ENCODE measurements at regions not wholly inside any gene's neighbourhood (a gene's known extent, or its start where the extent isn't known, plus 50 kb on each side); places are given as distances from the start of the nearest gene placed in this dataset.

DNA sequence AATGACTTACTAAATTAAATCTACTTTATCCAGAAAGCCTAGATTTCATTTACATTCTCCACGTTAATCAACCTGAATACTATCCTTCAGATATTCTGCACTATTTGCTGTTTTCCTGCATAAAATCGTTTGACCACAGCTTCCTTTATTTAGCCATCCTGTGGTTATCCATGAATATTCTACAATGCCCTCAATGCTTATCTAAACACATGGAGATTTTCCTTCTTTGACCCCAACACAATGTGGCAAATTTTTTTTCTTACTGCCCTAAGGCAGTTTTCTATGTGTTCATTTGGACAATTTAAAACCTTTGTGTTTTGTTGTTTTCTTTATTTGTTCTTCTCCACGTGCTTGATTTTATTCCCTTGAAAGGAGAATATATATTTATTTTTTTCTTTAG lies 495.5 kb upstream of the ROBO1 start:
- TF ChIP-seq, protein P1, sequence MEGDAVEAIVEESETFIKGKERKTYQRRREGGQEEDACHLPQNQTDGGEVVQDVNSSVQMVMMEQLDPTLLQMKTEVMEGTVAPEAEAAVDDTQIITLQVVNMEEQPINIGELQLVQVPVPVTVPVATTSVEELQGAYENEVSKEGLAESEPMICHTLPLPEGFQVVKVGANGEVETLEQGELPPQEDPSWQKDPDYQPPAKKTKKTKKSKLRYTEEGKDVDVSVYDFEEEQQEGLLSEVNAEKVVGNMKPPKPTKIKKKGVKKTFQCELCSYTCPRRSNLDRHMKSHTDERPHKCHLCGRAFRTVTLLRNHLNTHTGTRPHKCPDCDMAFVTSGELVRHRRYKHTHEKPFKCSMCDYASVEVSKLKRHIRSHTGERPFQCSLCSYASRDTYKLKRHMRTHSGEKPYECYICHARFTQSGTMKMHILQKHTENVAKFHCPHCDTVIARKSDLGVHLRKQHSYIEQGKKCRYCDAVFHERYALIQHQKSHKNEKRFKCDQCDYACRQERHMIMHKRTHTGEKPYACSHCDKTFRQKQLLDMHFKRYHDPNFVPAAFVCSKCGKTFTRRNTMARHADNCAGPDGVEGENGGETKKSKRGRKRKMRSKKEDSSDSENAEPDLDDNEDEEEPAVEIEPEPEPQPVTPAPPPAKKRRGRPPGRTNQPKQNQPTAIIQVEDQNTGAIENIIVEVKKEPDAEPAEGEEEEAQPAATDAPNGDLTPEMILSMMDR (IDR thresholded peaks at IDR 0.05; ENCODE audit: low read depth, low read length, missing input control): no peak
- TF ChIP-seq SP1 (IDR thresholded peaks at IDR 0.05) (no peak), RXRA (IDR thresholded peaks at IDR 0.05) (no peak), RAD21 (IDR thresholded peaks at IDR 0.05) (no peak), YY1 (IDR thresholded peaks at IDR 0.05) (no peak), GABPA (IDR thresholded peaks at IDR 0.05 in 1 of 2, conservative IDR thresholded peaks at IDR 0.05 in 1 of 2) (no peak)
- TF ChIP-seq, protein P2, sequence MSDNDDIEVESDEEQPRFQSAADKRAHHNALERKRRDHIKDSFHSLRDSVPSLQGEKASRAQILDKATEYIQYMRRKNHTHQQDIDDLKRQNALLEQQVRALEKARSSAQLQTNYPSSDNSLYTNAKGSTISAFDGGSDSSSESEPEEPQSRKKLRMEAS (IDR thresholded peaks at IDR 0.05): no peak
- TF ChIP-seq, protein P3, sequence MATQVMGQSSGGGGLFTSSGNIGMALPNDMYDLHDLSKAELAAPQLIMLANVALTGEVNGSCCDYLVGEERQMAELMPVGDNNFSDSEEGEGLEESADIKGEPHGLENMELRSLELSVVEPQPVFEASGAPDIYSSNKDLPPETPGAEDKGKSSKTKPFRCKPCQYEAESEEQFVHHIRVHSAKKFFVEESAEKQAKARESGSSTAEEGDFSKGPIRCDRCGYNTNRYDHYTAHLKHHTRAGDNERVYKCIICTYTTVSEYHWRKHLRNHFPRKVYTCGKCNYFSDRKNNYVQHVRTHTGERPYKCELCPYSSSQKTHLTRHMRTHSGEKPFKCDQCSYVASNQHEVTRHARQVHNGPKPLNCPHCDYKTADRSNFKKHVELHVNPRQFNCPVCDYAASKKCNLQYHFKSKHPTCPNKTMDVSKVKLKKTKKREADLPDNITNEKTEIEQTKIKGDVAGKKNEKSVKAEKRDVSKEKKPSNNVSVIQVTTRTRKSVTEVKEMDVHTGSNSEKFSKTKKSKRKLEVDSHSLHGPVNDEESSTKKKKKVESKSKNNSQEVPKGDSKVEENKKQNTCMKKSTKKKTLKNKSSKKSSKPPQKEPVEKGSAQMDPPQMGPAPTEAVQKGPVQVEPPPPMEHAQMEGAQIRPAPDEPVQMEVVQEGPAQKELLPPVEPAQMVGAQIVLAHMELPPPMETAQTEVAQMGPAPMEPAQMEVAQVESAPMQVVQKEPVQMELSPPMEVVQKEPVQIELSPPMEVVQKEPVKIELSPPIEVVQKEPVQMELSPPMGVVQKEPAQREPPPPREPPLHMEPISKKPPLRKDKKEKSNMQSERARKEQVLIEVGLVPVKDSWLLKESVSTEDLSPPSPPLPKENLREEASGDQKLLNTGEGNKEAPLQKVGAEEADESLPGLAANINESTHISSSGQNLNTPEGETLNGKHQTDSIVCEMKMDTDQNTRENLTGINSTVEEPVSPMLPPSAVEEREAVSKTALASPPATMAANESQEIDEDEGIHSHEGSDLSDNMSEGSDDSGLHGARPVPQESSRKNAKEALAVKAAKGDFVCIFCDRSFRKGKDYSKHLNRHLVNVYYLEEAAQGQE (IDR thresholded peaks at IDR 0.05): no peak
